Left renal pelvis (tissue), 4 donors: ENCODE measurements at regions not wholly inside any gene's neighbourhood (a gene's known extent, or its start where the extent isn't known, plus 50 kb on each side); places are given as distances from the start of the nearest gene placed in this dataset.

Experiments
- DNase-seq, 4 donors: peaks; one replicate each; pipeline ENCODE4 v3.0.0-alpha.2; 2013; ENCODE audit warnings: low read depth in 4 of 4, low spot score in 3 of 4

GRCh38 chr5:142386137-142387023 lies 61.6 kb upstream of the SPRY4 start:
- DNase-seq: no peak

- DNase-seq: no peak
Measured at GRCh38 chr5:142385194-142385593, 60.4 kb upstream of the SPRY4 start.

- no peak for DNase-seq
Measured at GRCh38 chr5:142384014-142384413, 59.2 kb upstream of the SPRY4 start.

GRCh38 chr5:142382186-142382585 lies 57.4 kb upstream of the SPRY4 start:
- DNase-seq: no peak

- no peak for DNase-seq
Measured at GRCh38 chr5:142378737-142379634, 54.2 kb upstream of the SPRY4 start.

- DNase-seq: no peak
Measured at GRCh38 chr5:142375944-142376411, 51.2 kb upstream of the SPRY4 start.
